Activated T-helper 1 cell treated with Interleukin-2 at 50 U/mL for 16 hours (primary cell): ENCODE measurements at regions not wholly inside any gene's neighbourhood (a gene's known extent, or its start where the extent isn't known, plus 50 kb on each side); places are given as distances from the start of the nearest gene placed in this dataset.

ENCODE experiments used
- DNase-seq: peaks from one replicate; pipeline ENCODE4 v3.0.0-alpha.2; 2020; ENCODE audit warnings: low read depth

DNA sequence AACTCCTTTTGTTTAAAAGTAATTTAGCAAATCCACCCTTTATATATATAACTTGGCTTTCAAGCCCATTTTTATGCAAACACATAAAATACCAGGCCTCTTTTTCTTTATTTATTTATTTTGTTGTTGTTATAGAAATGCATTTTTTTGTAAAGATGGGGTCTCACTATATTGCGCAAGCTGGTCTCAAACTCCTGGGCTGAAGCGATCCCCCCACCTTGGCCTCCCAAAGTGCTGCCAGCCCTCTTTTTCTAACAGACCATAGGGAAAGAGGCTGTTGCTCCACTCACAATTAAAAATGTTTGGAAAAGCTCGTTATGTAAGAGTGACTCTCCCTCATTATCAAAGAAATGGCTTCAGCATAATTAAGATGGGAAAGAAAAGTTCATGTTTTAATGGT lies 440.9 kb downstream of the HACE1 start:
- DNase-seq = no peak

DNA sequence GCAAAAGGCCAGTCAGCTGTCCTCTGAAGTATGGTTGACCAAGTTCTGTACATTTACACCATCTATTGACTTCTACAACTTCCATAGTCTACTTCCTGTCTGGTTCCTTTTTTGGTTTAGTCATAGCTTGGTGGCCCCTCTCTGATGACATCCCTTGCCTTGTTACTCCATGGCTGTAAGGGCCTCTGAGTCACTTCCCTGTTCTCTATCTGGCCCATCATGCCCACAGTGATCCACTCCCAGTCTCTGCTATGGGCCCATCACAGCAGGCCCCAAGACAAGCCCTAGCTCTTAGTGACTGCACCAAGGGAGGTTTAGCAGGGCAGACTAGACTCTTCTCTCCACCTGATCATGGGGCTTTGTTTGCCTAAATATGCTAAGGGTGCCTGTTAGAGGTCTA lies 441.6 kb downstream of the HACE1 start:
- DNase-seq = no peak

DNA sequence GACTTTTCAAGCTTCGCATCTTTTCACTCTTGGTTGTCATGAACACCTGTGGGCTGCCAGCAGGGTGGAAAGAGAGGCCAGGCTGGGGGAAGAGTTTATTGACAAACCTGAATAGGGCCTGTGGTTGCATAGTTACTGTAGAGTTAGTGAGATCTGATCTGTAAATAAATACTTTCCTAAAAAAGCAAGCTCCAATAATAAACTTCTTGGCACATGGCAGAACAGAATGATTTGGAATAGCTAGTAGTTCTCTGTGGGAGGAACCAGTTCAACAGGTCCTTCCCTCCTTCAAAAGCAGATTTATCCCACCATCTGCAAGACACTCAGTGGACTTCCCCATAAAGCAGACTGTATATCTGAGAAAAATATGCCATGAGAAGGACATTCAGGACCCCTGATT lies 445.0 kb downstream of the HACE1 start:
- no peak for DNase-seq

DNA sequence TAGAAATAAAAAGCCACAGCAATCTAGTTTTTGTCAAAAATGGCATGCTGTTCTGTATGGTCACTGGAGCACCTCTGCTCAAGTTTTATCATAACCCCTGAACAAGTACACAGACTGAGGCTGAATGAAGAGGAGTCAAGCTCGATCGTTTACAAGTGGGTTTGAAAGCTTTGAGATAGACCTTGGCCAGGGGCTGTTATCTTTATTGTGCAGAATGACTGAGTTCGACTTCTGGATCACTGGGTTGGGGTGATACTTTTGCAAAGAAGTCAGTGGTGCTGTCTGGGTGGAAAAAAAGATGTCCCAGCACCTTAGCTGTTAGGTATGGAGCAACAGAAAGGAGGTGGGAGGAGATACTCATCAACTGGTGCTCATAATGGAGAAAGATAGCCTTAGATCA lies 446.0 kb downstream of the HACE1 start:
- no peak for DNase-seq

DNA sequence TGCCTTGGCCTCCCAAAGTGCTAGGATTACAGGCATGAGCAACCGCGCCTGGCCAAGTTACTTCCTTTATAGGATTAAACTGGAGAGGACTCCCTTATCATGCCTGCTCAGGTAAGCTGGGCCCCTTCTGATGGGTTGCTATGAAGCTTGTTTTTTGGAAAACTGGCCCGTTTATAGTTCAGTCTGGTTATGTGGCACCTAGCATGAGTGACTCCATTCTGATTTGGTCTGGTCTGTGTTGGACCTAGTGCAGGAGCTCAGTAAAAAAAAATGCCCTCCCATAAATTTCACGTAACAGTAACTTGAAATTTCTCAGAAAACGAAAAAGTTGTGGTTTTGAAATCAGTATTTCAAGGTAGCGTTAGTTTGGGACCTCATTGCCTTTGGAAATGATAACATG lies 448.4 kb downstream of the HACE1 start:
- no peak for DNase-seq

DNA sequence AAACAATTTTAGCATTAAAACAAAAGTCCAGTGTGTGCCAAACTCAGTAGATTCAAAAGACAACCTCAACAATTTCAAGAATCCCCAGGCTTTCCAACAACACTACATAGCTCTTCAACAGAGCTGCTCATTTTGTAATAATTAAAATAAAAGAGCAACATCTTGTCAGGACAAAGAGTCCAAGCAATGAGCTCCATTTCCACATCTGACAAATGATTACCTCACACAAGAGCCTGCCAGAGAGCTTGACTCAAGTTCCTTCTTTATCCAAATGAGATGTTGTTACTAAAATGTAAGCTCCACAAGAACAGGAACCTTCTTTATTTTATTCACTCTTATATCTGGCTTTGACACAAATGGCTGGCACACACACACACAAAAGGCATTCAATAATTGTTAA lies 449.8 kb downstream of the HACE1 start:
- DNase-seq = no peak

DNA sequence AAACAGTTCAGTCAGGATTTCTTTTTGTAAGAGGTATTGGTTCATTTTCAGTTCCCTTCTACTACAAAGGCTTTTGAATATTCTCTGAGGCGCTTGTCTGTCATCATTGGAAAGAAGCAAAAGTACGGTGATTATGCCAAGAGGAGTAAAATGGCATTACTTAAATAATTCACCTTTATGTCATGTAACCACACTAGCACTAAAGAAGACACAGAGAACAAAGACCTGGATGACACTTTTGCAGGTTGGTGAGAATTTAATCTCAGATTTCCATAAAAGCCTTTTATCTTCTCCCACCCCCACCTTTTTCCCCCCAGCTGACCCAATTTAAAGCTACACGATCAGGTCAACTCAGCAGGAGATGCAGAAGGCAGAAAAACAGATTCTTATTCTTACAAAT lies 451.8 kb downstream of the HACE1 start:
- DNase-seq = no peak

DNA sequence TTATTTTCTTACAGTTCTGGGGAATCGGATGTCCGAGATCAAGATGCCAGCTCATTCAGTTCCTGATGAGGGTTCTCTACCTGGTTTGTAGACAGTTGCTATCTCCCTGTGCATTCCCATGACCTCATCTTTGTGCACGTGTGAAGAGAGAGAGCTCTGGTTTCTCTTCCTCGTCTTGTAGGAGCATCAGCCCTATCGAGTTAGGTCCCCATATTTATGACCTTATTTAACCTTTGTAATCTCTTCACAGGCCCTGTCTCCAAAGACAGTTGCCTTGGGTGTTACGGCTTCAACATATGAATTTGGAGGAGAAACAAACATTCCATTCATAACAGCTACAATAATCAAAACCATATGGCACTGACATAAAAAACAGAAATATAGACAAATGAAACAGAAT lies 455.3 kb downstream of the HACE1 start:
- no peak for DNase-seq

DNA sequence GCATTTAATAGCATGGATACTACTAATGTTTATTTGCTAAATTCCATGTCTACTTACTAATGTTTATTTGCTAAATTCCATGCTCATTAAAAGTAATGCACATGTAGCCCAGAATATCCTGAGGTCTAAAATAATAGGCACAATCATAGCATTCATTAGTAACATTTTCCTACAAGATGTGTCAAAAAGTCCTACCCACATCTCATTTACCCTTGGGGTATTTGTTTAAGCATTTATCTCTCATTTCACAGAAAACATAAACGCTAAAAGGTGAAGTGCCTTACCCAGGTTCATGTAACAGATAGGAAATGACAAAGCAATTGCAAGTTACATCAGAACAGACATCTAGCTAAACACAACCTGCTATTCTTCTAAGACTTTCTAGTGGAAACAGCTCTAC lies 457.1 kb downstream of the HACE1 start:
- no peak for DNase-seq

DNA sequence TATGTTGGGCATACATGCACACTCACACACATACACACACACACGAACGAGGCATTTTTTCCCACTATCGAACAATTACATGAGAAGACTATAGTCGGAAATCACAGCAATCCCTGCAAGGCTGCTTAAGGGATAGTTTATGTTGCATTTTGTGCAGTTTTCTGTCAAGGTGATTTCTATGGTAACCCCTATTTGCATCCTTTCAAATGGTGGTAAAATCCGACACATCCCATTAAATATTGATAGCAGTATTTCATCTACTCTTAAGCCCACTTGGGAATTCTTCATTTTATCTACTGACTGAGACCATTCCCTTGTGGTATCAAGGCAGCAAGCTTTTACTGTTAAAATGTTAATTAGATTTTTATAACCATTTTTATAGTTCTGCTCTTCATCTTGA lies 457.8 kb downstream of the HACE1 start:
- DNase-seq = no peak

DNA sequence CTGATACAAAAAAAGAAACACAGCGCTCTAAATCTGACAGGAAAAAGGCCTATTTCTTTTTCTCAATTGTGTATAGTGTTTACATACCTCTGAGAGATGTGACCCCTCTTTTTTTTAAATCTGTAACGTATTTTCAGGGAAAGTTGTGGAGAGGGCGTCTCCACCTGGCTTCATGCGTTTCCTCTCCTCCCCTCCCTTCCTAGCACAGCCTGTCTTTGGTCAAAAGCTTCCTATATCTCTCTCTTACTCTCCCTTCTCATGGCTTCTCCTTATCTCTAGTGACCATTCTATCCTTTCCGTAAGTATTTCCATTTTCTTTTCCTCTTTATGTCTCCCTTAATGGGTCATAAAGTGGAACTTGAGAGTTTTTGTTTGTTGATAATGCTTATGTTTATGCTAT lies 458.9 kb downstream of the HACE1 start:
- DNase-seq = no peak

DNA sequence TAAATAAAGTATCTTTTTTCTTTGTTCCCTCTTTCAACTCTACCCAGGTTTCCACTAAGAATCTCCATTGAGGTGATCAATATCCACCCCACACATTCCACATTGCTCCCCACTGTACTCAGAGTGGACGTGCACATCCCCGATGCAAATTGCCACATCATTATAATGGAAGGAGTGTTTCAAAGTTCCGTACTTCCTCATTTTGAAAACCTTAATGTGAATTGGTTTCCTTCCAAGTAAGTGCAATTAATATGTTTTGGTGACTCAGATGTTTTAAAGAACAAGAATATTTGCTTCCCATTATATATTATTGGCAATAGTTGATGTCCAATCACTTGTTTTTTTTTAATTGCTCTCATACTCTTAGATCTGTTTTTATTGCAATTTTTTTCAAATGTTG lies 463.6 kb downstream of the HACE1 start:
- DNase-seq = no peak

DNA sequence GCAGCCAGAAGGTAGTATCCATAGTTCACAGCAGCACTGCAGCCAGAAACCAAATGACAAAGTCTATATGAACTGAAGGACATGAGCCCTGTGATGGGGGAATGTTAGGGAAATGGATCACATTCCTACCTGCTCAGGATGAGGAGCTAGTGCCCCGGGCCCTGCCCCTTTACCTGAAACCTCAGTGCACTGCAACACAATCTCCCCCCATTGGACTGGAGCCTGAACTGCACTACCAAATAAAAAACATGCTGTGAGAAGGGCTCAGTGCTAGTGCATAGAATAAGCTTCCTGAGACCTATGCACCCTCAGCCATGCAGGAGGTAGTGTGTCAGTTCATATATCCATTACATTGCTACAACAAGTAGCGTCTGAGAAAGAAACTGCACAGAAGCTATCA lies 477.8 kb downstream of the HACE1 start:
- DNase-seq = no peak

DNA sequence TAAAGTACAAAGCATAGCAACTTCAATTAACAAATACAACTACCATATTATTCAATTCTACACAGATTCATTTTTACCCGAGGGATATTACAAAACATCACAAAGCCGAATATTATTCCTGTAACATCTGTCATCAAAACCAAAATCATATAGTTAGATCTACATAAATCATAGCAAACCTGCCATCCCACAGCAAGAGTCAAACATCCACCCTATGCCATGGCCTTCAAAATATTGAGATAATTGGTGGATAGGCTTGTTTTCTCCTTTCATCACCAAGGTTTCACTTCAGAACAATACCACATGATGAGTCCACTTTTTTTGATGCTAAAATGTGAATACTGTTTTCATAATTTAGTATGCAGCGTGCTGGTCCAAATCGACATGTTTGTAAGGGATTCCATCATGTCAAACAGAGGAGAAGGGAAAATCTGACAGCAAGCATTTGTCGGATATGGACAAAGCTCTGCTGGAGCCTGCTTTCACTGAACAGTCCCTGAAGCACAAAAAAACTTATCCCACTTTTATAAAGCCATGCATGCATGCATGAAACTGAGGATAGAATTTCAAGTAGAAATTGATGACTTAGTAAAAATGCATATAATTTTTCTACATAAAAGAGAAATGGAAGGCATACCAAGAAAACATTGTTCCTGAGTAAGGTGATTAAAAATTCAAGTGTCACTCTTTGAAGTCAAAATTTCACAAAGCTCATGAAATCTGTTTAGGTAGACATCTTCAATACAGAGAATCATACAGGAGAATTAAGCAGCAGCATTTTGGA lies 494.1 kb downstream of the HACE1 start:
- DNase-seq = no peak

DNA sequence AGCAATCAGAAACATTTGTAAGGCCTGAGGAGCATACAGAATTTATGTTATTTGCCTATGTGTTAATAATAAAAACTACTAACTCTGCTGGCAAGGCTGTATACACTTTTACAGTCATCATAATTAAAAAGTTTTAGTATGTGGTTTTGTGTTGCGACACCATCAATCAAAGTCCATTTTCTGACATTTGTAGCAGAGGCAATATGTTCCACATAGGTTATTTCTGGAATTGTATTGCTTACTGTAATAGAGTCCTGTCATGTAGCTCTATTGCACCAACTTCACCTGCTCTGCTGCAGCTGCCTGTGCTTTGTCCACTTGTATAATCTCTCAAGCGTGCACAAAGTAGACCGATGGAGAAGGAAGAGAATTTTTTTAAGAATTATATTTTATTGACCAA lies 501.8 kb downstream of the HACE1 start:
- DNase-seq = no peak

DNA sequence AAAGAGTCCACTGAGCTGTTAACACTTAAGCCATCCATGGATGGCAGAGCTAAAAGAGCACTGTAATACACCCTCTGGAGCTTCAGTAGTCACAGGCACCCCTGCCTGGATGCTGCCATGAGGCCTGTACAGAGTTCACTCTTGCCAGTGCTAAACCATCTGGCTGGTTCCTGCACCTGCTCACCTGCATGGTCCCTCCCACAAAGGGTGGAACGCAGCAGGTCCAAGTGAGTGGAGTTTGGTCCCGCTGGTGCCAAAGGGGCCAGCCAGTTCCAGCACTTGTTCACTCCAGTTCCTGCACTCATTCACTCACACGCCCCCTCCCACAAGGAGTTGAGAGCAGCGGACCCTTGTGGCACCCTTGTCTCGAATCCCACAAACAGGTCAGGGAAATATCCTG lies 503.5 kb downstream of the HACE1 start:
- DNase-seq = no peak

DNA sequence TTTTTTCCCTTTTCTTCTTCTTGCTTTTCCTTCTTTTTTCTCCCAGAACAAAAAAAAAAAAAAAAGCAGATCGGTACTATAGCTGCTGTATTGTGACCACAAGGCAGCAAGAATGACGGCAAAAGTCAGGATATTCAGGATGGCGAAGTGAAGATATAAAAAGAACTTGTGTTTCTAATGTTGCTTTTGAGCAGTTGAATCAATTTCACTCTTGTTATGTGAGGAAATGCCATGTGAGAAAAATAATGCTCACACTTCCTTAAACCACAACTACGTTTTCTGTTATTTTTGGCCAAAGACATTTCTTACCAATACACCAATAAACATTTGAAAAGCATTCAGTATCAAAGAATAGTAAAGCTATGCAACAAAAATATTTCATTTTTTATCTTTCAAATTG lies 510.5 kb downstream of the HACE1 start:
- no peak for DNase-seq

DNA sequence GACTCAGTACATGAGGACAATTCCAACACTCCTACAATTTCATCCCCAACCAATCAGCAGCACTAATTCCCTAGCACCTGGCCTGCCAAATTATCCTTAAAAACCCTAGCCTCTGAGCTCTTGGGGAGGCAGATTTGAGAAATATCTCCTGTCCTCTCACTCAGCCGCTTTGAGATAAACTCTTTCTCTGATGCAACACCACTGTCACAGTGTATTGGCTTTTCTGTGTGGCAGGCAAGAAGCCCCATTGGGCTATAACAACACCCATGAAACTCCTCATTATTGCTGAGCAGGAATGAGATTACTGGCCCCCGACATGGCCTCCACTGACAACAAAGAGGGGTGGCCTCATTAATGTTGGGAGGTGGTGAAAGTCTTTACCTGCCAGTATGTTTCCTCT lies 515.5 kb downstream of the HACE1 start:
- no peak for DNase-seq

DNA sequence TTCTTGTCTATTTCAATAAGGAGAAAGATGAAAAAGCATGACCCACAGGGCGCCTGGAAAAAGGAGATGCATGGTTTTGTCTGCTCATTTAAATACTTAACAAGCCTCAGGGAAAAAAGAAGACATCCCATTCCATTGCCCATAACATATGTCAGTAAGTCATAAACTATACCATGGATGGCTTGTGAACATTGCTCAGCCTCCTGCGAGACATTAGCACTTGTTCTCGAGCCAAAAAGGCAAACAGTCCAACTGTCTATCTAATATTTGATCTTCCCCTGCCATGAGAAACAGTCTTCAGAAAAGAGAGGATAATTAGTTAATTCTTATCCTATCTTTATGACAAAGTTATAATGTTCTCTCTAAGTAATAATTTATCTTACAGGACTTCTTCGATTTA lies 527.4 kb downstream of the HACE1 start:
- no peak for DNase-seq

DNA sequence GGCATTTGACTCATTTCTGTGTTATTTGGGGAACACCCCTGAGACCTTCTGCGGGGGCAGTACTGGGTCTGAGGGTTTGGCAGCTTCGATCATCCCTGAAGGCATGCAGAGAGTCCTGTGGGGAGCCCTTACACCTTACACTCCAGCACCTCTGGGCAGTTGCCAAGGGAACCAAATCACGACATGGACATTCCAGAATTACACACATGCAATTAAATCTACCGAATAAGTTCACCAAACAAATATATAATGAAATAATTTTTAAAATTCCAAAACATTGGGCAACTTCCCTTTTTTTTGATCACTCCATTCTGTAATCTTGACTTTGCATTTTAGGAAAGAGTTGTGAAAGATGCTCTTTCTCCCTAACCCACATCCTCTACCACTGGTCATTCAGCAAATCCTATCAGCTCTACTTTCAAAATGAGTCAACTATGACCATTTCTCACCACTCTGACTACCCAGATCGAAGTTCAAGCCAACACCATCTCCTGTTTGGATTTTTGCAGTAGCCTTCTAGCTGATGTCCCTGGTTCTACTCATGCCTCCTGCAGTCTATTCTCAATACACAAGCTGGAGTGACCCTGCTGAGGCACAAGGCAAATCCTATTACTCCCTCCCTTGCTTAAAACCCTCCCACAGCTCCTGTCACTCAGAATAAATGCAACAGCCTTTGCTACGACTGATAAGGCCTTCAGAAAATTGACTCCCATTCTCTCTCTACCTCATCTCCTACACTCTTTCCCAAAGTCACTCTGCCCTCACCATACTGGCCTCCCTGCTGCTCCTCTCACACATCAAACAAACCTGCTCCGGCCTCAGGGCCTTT lies 533.3 kb downstream of the HACE1 start:
- no peak for DNase-seq

DNA sequence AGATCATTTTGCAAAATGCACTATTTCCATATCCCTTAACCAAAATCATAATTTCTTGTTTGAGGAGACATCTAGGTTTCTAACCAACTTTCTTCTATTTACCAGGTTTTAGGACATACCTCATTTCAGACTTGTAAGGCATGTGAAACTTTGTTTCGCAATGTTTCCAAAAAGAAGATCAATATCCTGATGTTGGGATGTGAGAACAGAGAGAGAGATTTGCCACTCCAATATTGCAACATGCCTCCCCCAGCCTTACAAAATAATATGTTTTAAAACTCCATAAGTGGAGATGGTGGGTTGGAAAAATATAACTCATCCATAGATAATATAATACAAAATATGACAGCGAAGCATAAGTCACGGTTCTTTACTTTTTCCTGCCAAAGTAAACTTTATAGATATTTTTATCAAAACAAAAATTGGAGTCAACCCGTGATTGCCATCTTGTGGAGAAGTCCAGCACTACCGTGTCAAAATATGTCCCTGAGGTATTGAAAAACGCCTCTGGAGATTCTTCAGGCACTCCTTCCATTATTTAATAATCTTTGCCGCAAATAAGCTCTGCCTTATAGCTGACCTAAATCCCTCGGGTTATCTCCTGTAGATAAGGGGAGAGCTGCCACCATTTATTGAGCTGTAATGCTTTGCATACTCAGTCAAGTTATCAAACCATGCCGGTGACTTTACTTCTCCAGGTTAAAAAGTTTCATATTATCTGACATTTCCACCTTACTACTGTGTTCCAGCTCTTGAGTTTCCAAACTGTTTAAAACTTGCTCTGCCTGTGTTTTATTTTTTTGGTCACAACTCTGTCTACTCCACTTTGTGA lies 534.2 kb downstream of the HACE1 start:
- no peak for DNase-seq

DNA sequence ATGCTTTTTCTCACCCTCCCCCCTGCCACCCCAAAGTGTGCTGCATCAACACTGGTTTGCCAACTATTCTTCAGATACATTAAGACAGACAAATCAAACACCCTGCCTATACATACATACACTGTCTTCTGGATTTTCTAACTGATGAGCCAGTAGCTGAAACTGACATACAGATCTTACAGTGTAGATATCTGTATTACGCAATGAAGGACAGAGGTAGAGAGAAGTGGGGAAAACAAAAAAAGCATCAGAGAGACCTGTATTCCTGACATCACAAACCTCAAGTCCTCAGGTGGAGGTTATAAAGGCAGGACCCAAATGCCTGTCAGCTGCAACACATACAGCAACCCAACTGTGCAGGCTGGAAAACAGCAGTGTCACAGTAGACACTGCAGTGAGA lies 535.4 kb downstream of the HACE1 start:
- no peak for DNase-seq

DNA sequence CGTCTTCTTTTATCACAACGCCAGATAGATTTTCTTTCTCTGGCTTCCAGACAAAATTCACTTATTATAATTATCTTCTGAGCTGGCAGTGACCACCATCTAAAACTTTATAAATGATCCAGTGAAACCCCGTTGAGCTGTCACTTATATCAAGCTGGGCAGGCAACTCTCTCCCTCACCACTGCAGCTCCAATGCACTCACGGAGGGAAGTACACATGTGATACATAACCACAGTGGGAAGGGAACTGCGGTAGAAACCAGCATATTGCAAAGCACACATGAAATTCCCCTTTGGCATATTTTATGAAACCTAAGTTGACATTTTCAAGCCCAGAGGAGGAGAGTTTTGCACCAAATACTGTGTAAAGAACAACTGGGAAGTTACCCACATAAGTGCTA lies 536.9 kb downstream of the HACE1 start:
- DNase-seq = no peak
